ENCODE measurements at regions not wholly inside any gene's neighbourhood (a gene's known extent, or its start where the extent isn't known, plus 50 kb on each side); places are given as distances from the start of the nearest gene placed in this dataset.

- no peak for DNase-seq (ENCODE audit: low read depth in 3 of 3, low spot score in 2 of 3)
Measured at GRCh38 chr1:75984781-75985180, 52.6 kb upstream of the ASB17 start.

GRCh38 chr1:75985827-75986226 lies 53.6 kb upstream of the ASB17 start:
- DNase-seq (ENCODE audit: low read depth in 3 of 3, low spot score in 2 of 3) = no peak

GRCh38 chr1:75986478-75986877 lies 54.3 kb upstream of the ASB17 start:
- no peak for DNase-seq (ENCODE audit: low read depth in 3 of 3, low spot score in 2 of 3)

GRCh38 chr1:75989121-75989520 lies 56.9 kb upstream of the ASB17 start:
- DNase-seq (ENCODE audit: low read depth in 3 of 3, low spot score in 2 of 3) = no peak

GRCh38 chr1:75990686-75991085 lies 58.5 kb upstream of the ASB17 start:
- no peak for DNase-seq (ENCODE audit: low read depth in 3 of 3, low spot score in 2 of 3)

GRCh38 chr1:75991497-75992114 lies 59.4 kb upstream of the ASB17 start:
- peak; percentile 68 to 80 (median 80) for DNase-seq (ENCODE audit: low read depth in 3 of 3, low spot score in 2 of 3)

- no peak for DNase-seq (ENCODE audit: low read depth in 3 of 3, low spot score in 2 of 3)
Measured at GRCh38 chr1:75992312-75992711, 60.1 kb upstream of the ASB17 start.

GRCh38 chr1:75993661-75994060 lies 61.5 kb upstream of the ASB17 start:
- DNase-seq (ENCODE audit: low read depth in 3 of 3, low spot score in 2 of 3) = no peak

GRCh38 chr1:75996196-75996595 lies 64.0 kb upstream of the ASB17 start:
- DNase-seq (ENCODE audit: low read depth in 3 of 3, low spot score in 2 of 3) = no peak

- DNase-seq (ENCODE audit: low read depth in 3 of 3, low spot score in 2 of 3) = no peak
Measured at GRCh38 chr1:75999034-75999433, 66.8 kb upstream of the ASB17 start.

- DNase-seq (ENCODE audit: low read depth in 3 of 3, low spot score in 2 of 3) = no peak
Measured at GRCh38 chr1:76003946-76004345, 70.6 kb upstream of the ST6GALNAC3 start.

GRCh38 chr1:76005765-76006164 lies 68.8 kb upstream of the ST6GALNAC3 start:
- DNase-seq (ENCODE audit: low read depth in 3 of 3, low spot score in 2 of 3) = no peak

- no peak for DNase-seq (ENCODE audit: low read depth in 3 of 3, low spot score in 2 of 3)
Measured at GRCh38 chr1:76006234-76006633, 68.3 kb upstream of the ST6GALNAC3 start.

GRCh38 chr1:76010802-76011201 lies 63.7 kb upstream of the ST6GALNAC3 start:
- DNase-seq (ENCODE audit: low read depth in 3 of 3, low spot score in 2 of 3) = no peak

GRCh38 chr1:76012341-76013205 lies 62.0 kb upstream of the ST6GALNAC3 start:
- DNase-seq (ENCODE audit: low read depth in 3 of 3, low spot score in 2 of 3) = peak in 1 of 3 donors; percentile 30

- no peak for DNase-seq (ENCODE audit: low read depth in 3 of 3, low spot score in 2 of 3)
Measured at GRCh38 chr1:76013206-76013581, 61.4 kb upstream of the ST6GALNAC3 start.

- DNase-seq (ENCODE audit: low read depth in 3 of 3, low spot score in 2 of 3) = no peak
Measured at GRCh38 chr1:76015478-76016103, 59.0 kb upstream of the ST6GALNAC3 start.

- no peak for DNase-seq (ENCODE audit: low read depth in 3 of 3, low spot score in 2 of 3)
Measured at GRCh38 chr1:76018045-76018444, 56.5 kb upstream of the ST6GALNAC3 start.

GRCh38 chr1:76021846-76022245 lies 52.7 kb upstream of the ST6GALNAC3 start:
- no peak for DNase-seq (ENCODE audit: low read depth in 3 of 3, low spot score in 2 of 3)

- no peak for DNase-seq (ENCODE audit: low read depth in 3 of 3, low spot score in 2 of 3)
Measured at GRCh38 chr1:76023669-76024435, 50.7 kb upstream of the ST6GALNAC3 start.
